ENCODE measurements at regions not wholly inside any gene's neighbourhood (a gene's known extent, or its start where the extent isn't known, plus 50 kb on each side); places are given as distances from the start of the nearest gene placed in this dataset.

- no peak for TF ChIP-seq CTCF (IDR thresholded peaks at IDR 0.05; ENCODE audit: insufficient read depth, low read length, poor library complexity, severe bottlenecking)
- no peak for TF ChIP-seq EZH2phosphoT487 (conservative IDR thresholded peaks at IDR 0.05; ENCODE audit: low read length)
Observed at GRCh38 chr4:24278693-24279092, 305.7 kb downstream of the DHX15 start.

Measured in SU-DHL-6 (cell line).